Smooth muscle cell (in vitro differentiated cells): ENCODE measurements at regions not wholly inside any gene's neighbourhood (a gene's known extent, or its start where the extent isn't known, plus 50 kb on each side); places are given as distances from the start of the nearest gene placed in this dataset.
"Not testable (repeated sequence)": the region's sequence is repeated elsewhere in the genome, so short reads cannot be mapped to it uniquely, and the experiment has no call there.

Experiments used
- DNase-seq: peaks from one replicate; lab custom pipeline; 2025; ENCODE audit not compliant: unreplicated experiment; lab: John Stamatoyannopoulos, UW
- H2AFZ ChIP-seq: fragments of 200-600 bp; sonication (generic); 2 replicates; pipeline ENCODE4 v1.6.0; 2016; ENCODE audit warnings: antibody characterized with exemption, low read depth, mild to moderate bottlenecking
- H3F3A ChIP-seq: fragments of 200-600 bp; sonication (generic); 2 replicates; pipeline ENCODE4 v1.6.0; 2017; ENCODE audit warnings: antibody characterized with exemption, low read depth
- H3K27ac ChIP-seq: fragments of 200-600 bp; sonication (generic); 2 replicates; pipeline ENCODE4 v1.5.1; 2016; ENCODE audit warnings: low read depth, mild to moderate bottlenecking
- H3K27me3 ChIP-seq: fragments of 200-600 bp; sonication (generic); 2 replicates; pipeline ENCODE4 v1.6.1; 2016; ENCODE audit warnings: low read depth, mild to moderate bottlenecking
- H3K36me3 ChIP-seq: fragments of 200-600 bp; sonication (generic); 2 replicates; pipeline ENCODE4 v1.5.1; 2016; ENCODE audit warnings: low read depth
- H3K4me1 ChIP-seq: fragments of 200-600 bp; sonication (generic); 2 replicates; pipeline ENCODE4 v1.5.1; 2016; ENCODE audit warnings: low read depth
- H3K4me2 ChIP-seq: fragments of 200-600 bp; sonication (generic); 2 replicates; pipeline ENCODE4 v1.6.0; 2016; ENCODE audit warnings: mild to moderate bottlenecking
- H3K4me3 ChIP-seq: fragments of 200-600 bp; sonication (generic); 2 replicates; pipeline ENCODE4 v1.5.1; 2016; ENCODE audit warnings: mild to moderate bottlenecking
- H3K79me2 ChIP-seq: fragments of 200-600 bp; sonication (generic); 2 replicates; pipeline ENCODE4 v1.6.0; 2016; ENCODE audit warnings: low read depth, mild to moderate bottlenecking
- H3K9ac ChIP-seq: fragments of 200-600 bp; sonication (generic); 2 replicates; pipeline ENCODE4 v1.6.0; 2016; ENCODE audit warnings: low read depth
- H3K9me3 ChIP-seq: fragments of 200-600 bp; sonication (generic); replicated peaks from 2 replicates; pipeline ENCODE4 v1.5.1; 2016; ENCODE audit warnings: low read depth
- H4K20me1 ChIP-seq: fragments of 200-600 bp; sonication (generic); 2 replicates; pipeline ENCODE4 v1.6.0; 2016; ENCODE audit warnings: low read depth
- CTCF ChIP-seq: fragments of 200-600 bp; sonication (generic); IDR thresholded peaks from 2 replicates; pipeline ENCODE4 v1.5.1; 2017; ENCODE audit warnings: borderline replicate concordance, mild to moderate bottlenecking, antibody characterized with exemption; ENCODE audit not compliant: insufficient read depth, poor library complexity, severe bottlenecking
- WGBS: methylation state at CpG from one replicate; pipeline ENCODE4 v1.1.7; 2016; ENCODE audit warnings: low lambda C conversion rate; 5-methylcytosine and 5-hydroxymethylcytosine counted together

DNA sequence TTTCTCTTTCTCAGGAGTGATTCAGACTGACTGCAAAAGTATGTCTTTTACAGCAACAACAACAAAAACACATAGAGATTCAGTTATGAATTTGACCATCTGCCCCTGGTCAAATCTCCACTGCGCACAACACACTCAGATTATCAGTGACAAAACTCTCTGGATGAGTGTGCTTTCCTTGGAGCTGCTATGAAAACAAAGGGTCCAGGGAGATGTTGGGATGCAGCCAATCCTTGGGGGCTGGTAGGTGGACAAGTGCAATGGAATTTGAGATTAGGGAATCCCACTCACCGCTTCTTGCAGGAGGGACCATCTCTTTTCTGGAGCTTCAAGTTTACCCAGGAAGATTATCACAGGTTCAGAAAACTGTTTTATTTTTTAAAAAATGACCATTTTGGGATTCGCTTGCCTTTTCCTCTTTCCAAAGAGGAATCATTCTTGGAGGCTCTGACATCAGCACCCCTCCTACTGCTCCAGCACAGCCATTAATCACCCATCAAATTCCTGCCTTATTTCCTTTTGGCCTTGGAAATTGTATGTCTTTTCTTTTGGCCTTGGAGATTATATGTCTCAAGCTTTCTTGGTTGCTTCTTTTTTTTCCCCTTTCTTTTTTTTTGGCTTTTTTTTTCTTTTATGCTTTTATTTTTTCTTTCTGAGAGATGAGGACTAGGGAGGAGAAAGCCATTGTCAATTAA, 311.8 kb downstream of the TSHZ3 start:
- Histone ChIP-seq H3K27ac (no peak overlapping the region), H3K4me3 (no peak overlapping the region), H3K79me2 (no peaks in the 10 kb centered on the region), H3K4me1 (no peaks in the 10 kb centered on the region), H4K20me1 (no peaks in the 10 kb centered on the region), H3F3A (no peaks in the 10 kb centered on the region), H3K9me3 (no peaks in the 10 kb centered on the region), H3K27me3 (peaks cover 6% of the 10 kb centered on the region), H2AFZ (no peak overlapping the region), H3K9ac (no peak overlapping the region), H3K36me3 (no peaks in the 10 kb centered on the region), H3K4me2 (no peak overlapping the region)
- DNase-seq = no peak
- no peak for TF ChIP-seq CTCF
- 88% methylated on average over 3 of the region's 3 CpGs for WGBS

DNA sequence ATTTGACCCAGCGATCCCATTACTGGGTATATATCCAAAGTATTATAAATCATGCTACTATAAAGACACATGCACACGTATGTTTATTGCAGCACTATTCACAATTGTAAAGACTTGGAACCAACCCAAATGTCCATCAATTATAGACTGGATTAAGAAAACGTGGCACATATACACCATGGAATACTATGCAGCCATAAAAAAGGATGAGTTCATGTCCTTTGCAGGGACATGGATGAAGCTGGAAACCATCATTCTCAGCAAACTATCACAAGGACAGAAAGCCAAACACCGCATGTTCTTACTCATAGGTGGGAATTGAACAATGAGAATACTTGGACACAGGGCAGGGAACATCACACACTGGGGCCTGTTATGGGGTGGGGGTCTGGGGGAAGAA, 317.8 kb downstream of the TSHZ3 start:
- not testable (repeated sequence) for H3K79me2 ChIP-seq, H3K9ac ChIP-seq, H3K4me2 ChIP-seq, H3F3A ChIP-seq, H3K4me1 ChIP-seq, H3K9me3 ChIP-seq, H3K27ac ChIP-seq, H2AFZ ChIP-seq, H3K27me3 ChIP-seq, H4K20me1 ChIP-seq, DNase-seq, H3K36me3 ChIP-seq, H3K4me3 ChIP-seq
- whole genome bisulfite sequencing = 91% methylated on average over 4 of the region's 4 CpGs

GRCh38 chr19:31023038-31023437, 326.2 kb downstream of the TSHZ3 start:
- Histone ChIP-seq H3K27ac (no peak overlapping the region), H4K20me1 (no peaks in the 10 kb centered on the region), H3K4me1 (no peaks in the 10 kb centered on the region), H3K4me3 (no peak overlapping the region), H3K9ac (no peak overlapping the region), H3K4me2 (no peak overlapping the region), H3F3A (no peaks in the 10 kb centered on the region), H3K36me3 (no peaks in the 10 kb centered on the region), H2AFZ (no peak overlapping the region), H3K79me2 (no peaks in the 10 kb centered on the region), H3K9me3 (no peaks in the 10 kb centered on the region), H3K27me3 (no peaks in the 10 kb centered on the region)
- no peak for DNase-seq
- no peak for TF ChIP-seq CTCF
- 80% methylated on average over 10 of the region's 10 CpGs for WGBS

DNA sequence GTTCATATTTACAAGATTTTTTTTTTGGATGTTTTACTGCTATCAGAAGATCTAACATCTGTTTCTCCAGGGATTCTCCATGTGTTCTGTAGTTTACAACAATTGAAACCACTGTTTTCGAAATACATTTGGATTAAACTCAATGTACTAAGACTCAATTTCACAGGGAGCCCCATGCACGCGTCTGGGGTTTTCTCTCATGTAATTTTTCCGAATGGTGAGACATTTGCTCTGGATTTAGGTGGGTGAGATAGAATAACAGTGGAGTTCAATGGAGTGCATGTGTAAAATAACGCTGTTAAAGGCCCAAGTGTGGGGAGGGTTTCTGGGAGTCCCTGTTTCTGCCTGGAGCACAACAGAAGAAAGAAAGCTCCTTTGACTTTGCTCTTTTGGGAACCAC, 330.3 kb downstream of the TSHZ3 start:
- Histone ChIP-seq H3K4me2 (no peak overlapping the region), H3K27me3 (peaks cover 11% of the 10 kb centered on the region)
- WGBS = 93% methylated on average over 5 of the region's 5 CpGs

More for the DNA sequence above, 330.3 kb downstream of the TSHZ3 start:
- Histone ChIP-seq H3K27ac (no peak overlapping the region), H3K4me3 (no peak overlapping the region), H3K79me2 (no peaks in the 10 kb centered on the region), H3K36me3 (no peaks in the 10 kb centered on the region), H3K9me3 (no peaks in the 10 kb centered on the region), H3F3A (no peaks in the 10 kb centered on the region), H3K4me1 (no peaks in the 10 kb centered on the region), H4K20me1 (no peaks in the 10 kb centered on the region), H3K9ac (no peak overlapping the region), H2AFZ (no peak overlapping the region)
- DNase-seq = no peak
- no peak for TF ChIP-seq CTCF
